ENCODE measurements at regions not wholly inside any gene's neighbourhood (a gene's known extent, or its start where the extent isn't known, plus 50 kb on each side); places are given as distances from the start of the nearest gene placed in this dataset.

GRCh38 chr5:57417320-57417719 lies 65.3 kb downstream of the ACTBL2 start:
- TF ChIP-seq ZNF404 (tag by site-specific recombination; IDR thresholded peaks at IDR 0.05) (no peak), PATZ1 (tag by site-specific recombination; IDR thresholded peaks at IDR 0.05) (no peak), ZNF558 (tag by site-specific recombination; IDR thresholded peaks at IDR 0.05) (no peak), ZNF560 (tag by site-specific recombination; IDR thresholded peaks at IDR 0.05; ENCODE audit: borderline replicate concordance) (no peak)
